ENCODE measurements at regions not wholly inside any gene's neighbourhood (a gene's known extent, or its start where the extent isn't known, plus 50 kb on each side); places are given as distances from the start of the nearest gene placed in this dataset.

DNA sequence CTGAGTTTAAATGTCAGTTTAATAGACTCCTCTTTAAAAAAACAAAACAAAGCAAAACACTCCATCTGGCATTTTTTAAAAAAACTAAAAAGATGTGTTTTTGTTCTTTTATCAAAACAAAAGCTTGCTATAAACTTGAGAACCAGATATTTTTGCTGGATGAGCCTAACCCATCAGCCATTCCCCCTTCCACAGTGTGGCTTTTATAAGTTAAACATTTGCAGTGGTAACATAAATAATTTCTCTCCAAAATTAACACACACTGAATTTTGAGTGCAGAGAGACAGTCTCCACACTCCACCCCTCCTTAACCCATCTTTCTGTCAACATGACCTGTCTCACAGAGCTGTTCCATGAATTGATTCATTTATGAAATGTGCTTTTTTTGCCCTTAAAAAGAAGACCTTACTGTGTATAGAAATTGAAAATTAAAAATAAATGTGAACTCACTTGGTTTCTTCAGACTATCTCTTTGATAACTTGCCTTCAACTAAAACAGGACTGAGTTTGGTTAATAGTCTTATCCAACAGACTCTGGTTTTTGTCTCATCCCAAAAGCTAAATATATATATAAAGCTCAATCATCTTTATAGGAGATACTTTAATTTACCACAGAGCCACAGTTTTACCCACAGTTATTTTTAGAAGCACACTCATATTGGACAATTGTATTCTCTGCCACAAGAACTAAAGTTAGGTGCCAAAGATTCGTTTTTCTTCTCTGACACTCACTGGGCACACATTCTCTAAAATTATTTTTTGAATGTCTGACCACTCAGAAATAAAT, 64.8 kb upstream of the STK39 start:
- DNase-seq (ENCODE audit: low spot score in 2 of 2): no peak
- intact Hi-C loops (cut with DNase I; ENCODE audit: low total_unique reads): no loop called here

DNA sequence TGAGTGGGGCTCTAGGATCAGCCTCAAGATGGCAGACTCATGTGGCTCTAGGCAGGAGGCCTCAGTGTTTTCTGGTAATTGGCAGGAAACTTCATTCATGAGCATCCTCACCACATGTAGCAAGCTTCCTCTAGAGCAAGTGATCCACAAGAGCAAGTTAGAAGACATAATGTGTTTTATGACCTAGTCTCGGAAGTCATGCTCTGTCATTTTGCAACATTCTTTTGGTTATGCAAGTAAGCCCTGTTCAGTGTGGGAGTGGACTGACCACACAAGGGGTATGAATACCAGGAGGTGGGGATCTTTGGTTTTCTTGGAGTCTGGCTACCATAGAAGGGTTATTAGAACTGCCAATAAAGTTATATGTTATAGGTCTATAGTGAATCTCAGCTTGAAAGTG, 66.8 kb upstream of the STK39 start:
- TF ChIP-seq, protein P1, sequence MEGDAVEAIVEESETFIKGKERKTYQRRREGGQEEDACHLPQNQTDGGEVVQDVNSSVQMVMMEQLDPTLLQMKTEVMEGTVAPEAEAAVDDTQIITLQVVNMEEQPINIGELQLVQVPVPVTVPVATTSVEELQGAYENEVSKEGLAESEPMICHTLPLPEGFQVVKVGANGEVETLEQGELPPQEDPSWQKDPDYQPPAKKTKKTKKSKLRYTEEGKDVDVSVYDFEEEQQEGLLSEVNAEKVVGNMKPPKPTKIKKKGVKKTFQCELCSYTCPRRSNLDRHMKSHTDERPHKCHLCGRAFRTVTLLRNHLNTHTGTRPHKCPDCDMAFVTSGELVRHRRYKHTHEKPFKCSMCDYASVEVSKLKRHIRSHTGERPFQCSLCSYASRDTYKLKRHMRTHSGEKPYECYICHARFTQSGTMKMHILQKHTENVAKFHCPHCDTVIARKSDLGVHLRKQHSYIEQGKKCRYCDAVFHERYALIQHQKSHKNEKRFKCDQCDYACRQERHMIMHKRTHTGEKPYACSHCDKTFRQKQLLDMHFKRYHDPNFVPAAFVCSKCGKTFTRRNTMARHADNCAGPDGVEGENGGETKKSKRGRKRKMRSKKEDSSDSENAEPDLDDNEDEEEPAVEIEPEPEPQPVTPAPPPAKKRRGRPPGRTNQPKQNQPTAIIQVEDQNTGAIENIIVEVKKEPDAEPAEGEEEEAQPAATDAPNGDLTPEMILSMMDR (IDR thresholded peaks at IDR 0.05): no peak
- TF ChIP-seq POLR2AphosphoS5 (IDR thresholded peaks at IDR 0.05) (no peak), POLR2A (IDR thresholded peaks at IDR 0.05) (no peak)
- peaks cover 0 to 9% of the 10 kb centered on the region in 2 donors for H3K9me3 ChIP-seq
- DNase-seq (ENCODE audit: low spot score in 2 of 2): no peak
- H3K4me3 ChIP-seq: no peak overlapping the region
- no peaks in the 10 kb centered on the region for H3K36me3 ChIP-seq
- no peak overlapping the region for H3K27ac ChIP-seq
- no peaks in the 10 kb centered on the region for H3K4me1 ChIP-seq
- no peaks in the 10 kb centered on the region for H3K27me3 ChIP-seq
- intact Hi-C loops (cut with DNase I; ENCODE audit: low total_unique reads): no loop called here

More for the DNA sequence above, 64.8 kb upstream of the STK39 start:
- H3K27me3 ChIP-seq: no peaks in the 10 kb centered on the region
- TF ChIP-seq POLR2A (IDR thresholded peaks at IDR 0.05): no peak
- TF ChIP-seq POLR2AphosphoS5 (IDR thresholded peaks at IDR 0.05): no peak
- TF ChIP-seq, protein P1 (IDR thresholded peaks at IDR 0.05): no peak
- no peak overlapping the region for H3K4me3 ChIP-seq
- no peaks in the 10 kb centered on the region for H3K4me1 ChIP-seq
- H3K36me3 ChIP-seq: no peaks in the 10 kb centered on the region
- peaks cover 0 to 9% of the 10 kb centered on the region in 2 donors for H3K9me3 ChIP-seq
- no peak overlapping the region for H3K27ac ChIP-seq

DNA sequence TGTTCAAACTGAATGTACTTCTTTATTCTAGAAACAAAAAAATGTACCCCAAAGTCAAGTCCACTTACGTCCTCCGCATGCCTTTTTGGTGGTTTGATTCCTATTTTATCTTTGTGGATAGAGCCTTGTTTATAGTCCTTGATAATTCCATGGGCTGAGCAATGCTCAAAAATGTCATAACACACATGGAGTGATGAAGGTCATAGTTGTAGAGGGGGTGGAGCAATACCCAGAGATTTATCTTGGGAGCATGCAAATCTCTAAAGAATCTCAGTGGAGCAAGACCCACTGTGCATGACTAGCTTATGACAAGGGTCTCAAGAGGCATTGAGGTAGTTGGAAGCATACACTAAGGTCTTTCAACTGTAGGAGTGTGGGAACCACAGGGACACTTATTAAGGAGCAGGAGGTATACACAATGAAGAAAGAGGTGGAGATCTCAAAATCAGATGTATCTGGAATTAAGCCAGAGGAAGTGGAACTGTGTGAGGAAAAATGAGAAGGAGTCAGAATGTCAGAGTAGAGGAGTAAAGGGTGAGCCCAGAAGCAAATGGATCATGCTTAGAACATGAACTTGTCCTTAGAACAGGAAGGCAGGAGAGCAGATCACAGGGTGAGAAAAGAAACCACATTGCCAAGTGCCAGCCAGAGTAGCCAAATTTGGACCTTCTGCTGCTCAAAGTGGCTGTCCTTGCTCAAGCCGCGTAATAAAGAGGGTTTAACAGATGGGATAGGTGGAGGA, 68.1 kb upstream of the STK39 start:
- Histone ChIP-seq H3K4me3 (no peak overlapping the region), H3K4me1 (no peaks in the 10 kb centered on the region), H3K27ac (no peak overlapping the region), H3K27me3 (no peaks in the 10 kb centered on the region), H3K36me3 (no peaks in the 10 kb centered on the region), H3K9me3 (peaks cover 0 to 9% of the 10 kb centered on the region in 2 donors)
- intact Hi-C loops (cut with DNase I; ENCODE audit: low total_unique reads): no loop called here
- no peak for DNase-seq (ENCODE audit: low spot score in 2 of 2)
- TF ChIP-seq POLR2A (IDR thresholded peaks at IDR 0.05) (no peak), POLR2AphosphoS5 (IDR thresholded peaks at IDR 0.05) (no peak)
- TF ChIP-seq, protein P1 (IDR thresholded peaks at IDR 0.05): no peak

DNA sequence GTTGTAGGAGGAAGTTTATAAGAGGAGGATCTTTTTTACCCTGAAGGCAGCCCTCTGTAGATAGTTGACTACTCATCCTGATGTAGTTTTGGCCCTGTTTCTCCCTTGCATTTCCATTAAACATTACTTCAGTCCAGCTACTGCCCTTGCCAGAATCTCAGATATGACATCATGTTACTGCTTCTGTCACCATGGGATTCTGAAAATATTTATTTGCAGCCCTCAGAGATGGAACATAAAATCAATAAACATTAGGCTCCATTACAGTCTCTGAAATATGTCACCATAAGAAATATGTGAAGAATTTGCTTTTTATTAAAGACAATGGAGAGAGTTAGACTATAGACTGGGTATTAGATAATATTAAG, 68.7 kb upstream of the STK39 start:
- H3K4me3 ChIP-seq: no peak overlapping the region
- no peak for DNase-seq (ENCODE audit: low spot score in 2 of 2)
- H3K27me3 ChIP-seq: no peaks in the 10 kb centered on the region
- H3K9me3 ChIP-seq: peaks cover 0 to 9% of the 10 kb centered on the region in 2 donors
- H3K36me3 ChIP-seq: no peaks in the 10 kb centered on the region
- intact Hi-C loops (cut with DNase I; ENCODE audit: low total_unique reads): no loop called here
- no peak overlapping the region for H3K27ac ChIP-seq
- no peak for TF ChIP-seq POLR2AphosphoS5 (IDR thresholded peaks at IDR 0.05)
- TF ChIP-seq POLR2A (IDR thresholded peaks at IDR 0.05): no peak
- TF ChIP-seq, protein P1 (IDR thresholded peaks at IDR 0.05): no peak
- no peaks in the 10 kb centered on the region for H3K4me1 ChIP-seq

DNA sequence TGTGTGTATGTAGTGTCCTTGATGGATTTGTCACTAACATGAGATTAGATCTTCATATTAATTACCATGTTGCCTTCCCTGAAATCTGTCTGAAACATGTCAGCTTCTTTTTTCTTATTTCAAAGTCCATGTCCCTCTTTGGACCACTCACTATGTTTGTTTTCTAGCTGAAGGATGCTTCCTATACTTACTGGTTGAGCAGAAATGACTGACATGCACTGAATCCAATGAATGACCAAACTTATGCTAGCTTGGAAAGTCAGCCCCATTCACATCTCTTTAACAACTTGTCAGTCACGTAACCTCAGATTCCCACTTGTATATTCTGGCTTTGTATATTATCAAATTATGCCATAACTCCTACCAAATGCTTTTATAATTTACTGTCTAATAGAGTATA, 69.9 kb upstream of the STK39 start:
- Histone ChIP-seq H3K36me3 (no peaks in the 10 kb centered on the region), H3K27ac (no peak overlapping the region), H3K4me1 (no peaks in the 10 kb centered on the region), H3K27me3 (no peaks in the 10 kb centered on the region), H3K9me3 (peaks cover 0 to 9% of the 10 kb centered on the region in 2 donors), H3K4me3 (no peak overlapping the region)
- intact Hi-C loops (cut with DNase I; ENCODE audit: low total_unique reads): no loop called here
- TF ChIP-seq, protein P1 (IDR thresholded peaks at IDR 0.05): no peak
- DNase-seq (ENCODE audit: low spot score in 2 of 2): no peak

Measured in breast epithelium (tissue), 4 donors.